ENCODE measurements at regions not wholly inside any gene's neighbourhood (a gene's known extent, or its start where the extent isn't known, plus 50 kb on each side); places are given as distances from the start of the nearest gene placed in this dataset.

- no peak for TF ChIP-seq POLR2AphosphoS5 (IDR thresholded peaks at IDR 0.05)
- no peak for TF ChIP-seq CTCF (IDR thresholded peaks at IDR 0.05)
- no peak for TF ChIP-seq POLR2A (IDR thresholded peaks at IDR 0.05)
Measured at GRCh38 chr7:36029311-36029710, 123.7 kb upstream of the EEPD1 start.
